IPS-15b (cell line): ENCODE measurements at regions not wholly inside any gene's neighbourhood (a gene's known extent, or its start where the extent isn't known, plus 50 kb on each side); places are given as distances from the start of the nearest gene placed in this dataset.

Experiments
- H3K27me3 ChIP-seq: one replicate; pipeline ENCODE4 v1.6.1; 2013; ENCODE audit warnings: low read length; ENCODE audit not compliant: control insufficient read depth, insufficient read depth
- H3K36me3 ChIP-seq: one replicate; pipeline ENCODE4 v1.6.1; 2013; ENCODE audit warnings: low read length; ENCODE audit not compliant: control insufficient read depth, insufficient read depth
- H3K4me1 ChIP-seq: one replicate; pipeline ENCODE4 v1.6.1; 2013; ENCODE audit warnings: mild to moderate bottlenecking, low read length; ENCODE audit not compliant: control insufficient read depth, insufficient read depth
- H3K4me3 ChIP-seq: one replicate; pipeline ENCODE4 v1.5.1; 2013; ENCODE audit warnings: low read depth, low read length
- H3K9ac ChIP-seq: one replicate; pipeline ENCODE4 v1.6.1; 2013; ENCODE audit warnings: low read depth, mild to moderate bottlenecking, low read length
- H3K9me3 ChIP-seq: one replicate; pipeline ENCODE4 v1.6.1; 2013; ENCODE audit warnings: mild to moderate bottlenecking, low read length; ENCODE audit not compliant: control insufficient read depth, insufficient read depth

GRCh38 chr4:177632481-177632880 is 190.2 kb upstream of the AGA start:
- no peaks in the 10 kb centered on the region for H3K9me3 ChIP-seq
- H3K9ac ChIP-seq, result no peak overlapping the region
- H3K4me1 ChIP-seq, result no peaks in the 10 kb centered on the region
- no peak overlapping the region for H3K4me3 ChIP-seq
- no peaks in the 10 kb centered on the region for H3K27me3 ChIP-seq
- H3K36me3 ChIP-seq, result peaks cover 3% of the 10 kb centered on the region

- no peaks in the 10 kb centered on the region for H3K36me3 ChIP-seq
- H3K9me3 ChIP-seq, result no peaks in the 10 kb centered on the region
- H3K9ac ChIP-seq, result no peak overlapping the region
- no peak overlapping the region for H3K4me3 ChIP-seq
- no peaks in the 10 kb centered on the region for H3K4me1 ChIP-seq
- H3K27me3 ChIP-seq, result no peaks in the 10 kb centered on the region
These were observed 196.6 kb upstream of the AGA start for GRCh38 chr4:177638871-177639270.

GRCh38 chr4:177640864-177641263 is 198.6 kb upstream of the AGA start:
- H3K4me3 ChIP-seq, result no peak overlapping the region
- H3K9ac ChIP-seq, result no peak overlapping the region
- no peaks in the 10 kb centered on the region for H3K4me1 ChIP-seq
- no peaks in the 10 kb centered on the region for H3K36me3 ChIP-seq
- no peaks in the 10 kb centered on the region for H3K9me3 ChIP-seq
- no peaks in the 10 kb centered on the region for H3K27me3 ChIP-seq

- Histone ChIP-seq H3K36me3 (no peaks in the 10 kb centered on the region), H3K9me3 (no peaks in the 10 kb centered on the region), H3K27me3 (no peaks in the 10 kb centered on the region), H3K9ac (no peak overlapping the region), H3K4me3 (no peak overlapping the region), H3K4me1 (no peaks in the 10 kb centered on the region)
These were observed 218.0 kb upstream of the AGA start for GRCh38 chr4:177660223-177660622.

- Histone ChIP-seq H3K27me3 (no peaks in the 10 kb centered on the region), H3K9me3 (no peaks in the 10 kb centered on the region), H3K4me1 (no peaks in the 10 kb centered on the region), H3K4me3 (no peak overlapping the region), H3K9ac (no peak overlapping the region), H3K36me3 (no peaks in the 10 kb centered on the region)
These were observed 225.4 kb upstream of the AGA start for GRCh38 chr4:177667687-177668086.

GRCh38 chr4:177671387-177671786 is 229.2 kb upstream of the AGA start:
- H3K36me3 ChIP-seq, result no peaks in the 10 kb centered on the region
- H3K4me3 ChIP-seq, result no peak overlapping the region
- no peaks in the 10 kb centered on the region for H3K4me1 ChIP-seq
- H3K9me3 ChIP-seq, result no peaks in the 10 kb centered on the region
- H3K27me3 ChIP-seq, result no peaks in the 10 kb centered on the region
- H3K9ac ChIP-seq, result no peak overlapping the region

GRCh38 chr4:177671845-177672244 is 229.6 kb upstream of the AGA start:
- H3K36me3 ChIP-seq, result no peaks in the 10 kb centered on the region
- H3K27me3 ChIP-seq, result no peaks in the 10 kb centered on the region
- no peak overlapping the region for H3K4me3 ChIP-seq
- H3K4me1 ChIP-seq, result no peaks in the 10 kb centered on the region
- no peaks in the 10 kb centered on the region for H3K9me3 ChIP-seq
- H3K9ac ChIP-seq, result no peak overlapping the region

- no peaks in the 10 kb centered on the region for H3K36me3 ChIP-seq
- no peaks in the 10 kb centered on the region for H3K4me1 ChIP-seq
- no peaks in the 10 kb centered on the region for H3K27me3 ChIP-seq
- no peaks in the 10 kb centered on the region for H3K9me3 ChIP-seq
- H3K4me3 ChIP-seq, result no peak overlapping the region
- no peak overlapping the region for H3K9ac ChIP-seq
These were observed 231.8 kb upstream of the AGA start for GRCh38 chr4:177673985-177674489.

GRCh38 chr4:177680308-177680707 is 238.1 kb upstream of the AGA start:
- H3K4me3 ChIP-seq, result no peak overlapping the region
- H3K36me3 ChIP-seq, result no peaks in the 10 kb centered on the region
- no peaks in the 10 kb centered on the region for H3K27me3 ChIP-seq
- H3K9me3 ChIP-seq, result no peaks in the 10 kb centered on the region
- H3K4me1 ChIP-seq, result no peaks in the 10 kb centered on the region
- H3K9ac ChIP-seq, result no peak overlapping the region

- Histone ChIP-seq H3K9ac (no peak overlapping the region), H3K4me1 (no peaks in the 10 kb centered on the region), H3K4me3 (no peak overlapping the region), H3K27me3 (no peaks in the 10 kb centered on the region), H3K36me3 (no peaks in the 10 kb centered on the region), H3K9me3 (no peaks in the 10 kb centered on the region)
These were observed 239.7 kb upstream of the AGA start for GRCh38 chr4:177681902-177682301.

- no peaks in the 10 kb centered on the region for H3K36me3 ChIP-seq
- no peak overlapping the region for H3K9ac ChIP-seq
- H3K4me3 ChIP-seq, result no peak overlapping the region
- no peaks in the 10 kb centered on the region for H3K9me3 ChIP-seq
- no peaks in the 10 kb centered on the region for H3K27me3 ChIP-seq
- no peaks in the 10 kb centered on the region for H3K4me1 ChIP-seq
These were observed 244.9 kb upstream of the AGA start for GRCh38 chr4:177687117-177687516.

GRCh38 chr4:177692907-177693306 is 250.7 kb upstream of the AGA start:
- no peaks in the 10 kb centered on the region for H3K36me3 ChIP-seq
- no peaks in the 10 kb centered on the region for H3K4me1 ChIP-seq
- H3K9ac ChIP-seq, result no peak overlapping the region
- H3K9me3 ChIP-seq, result no peaks in the 10 kb centered on the region
- H3K27me3 ChIP-seq, result no peaks in the 10 kb centered on the region
- no peak overlapping the region for H3K4me3 ChIP-seq
